ENCODE measurements at regions not wholly inside any gene's neighbourhood (a gene's known extent, or its start where the extent isn't known, plus 50 kb on each side); places are given as distances from the start of the nearest gene placed in this dataset.

DNA sequence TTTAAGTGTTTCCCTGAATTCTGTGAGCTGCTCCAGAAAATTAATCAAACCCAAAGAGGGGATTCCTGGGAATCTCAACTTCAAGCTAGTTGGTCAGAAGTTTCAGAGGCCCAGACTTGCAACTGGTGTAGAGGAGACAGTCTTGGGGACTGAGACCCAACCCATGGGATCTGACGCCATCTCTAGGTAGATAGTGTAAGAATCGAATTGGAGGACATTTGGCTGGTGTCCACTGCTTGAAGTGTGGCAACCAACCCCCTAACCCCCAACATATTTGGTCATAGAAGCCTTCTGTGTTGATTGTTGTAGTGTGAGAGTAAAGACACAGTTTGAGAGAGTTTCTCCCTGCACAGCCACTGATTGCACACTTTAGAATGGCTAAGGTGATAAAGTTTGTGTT is 103.5 kb upstream of the CARMIL1 start:
- TF ChIP-seq, protein P1, sequence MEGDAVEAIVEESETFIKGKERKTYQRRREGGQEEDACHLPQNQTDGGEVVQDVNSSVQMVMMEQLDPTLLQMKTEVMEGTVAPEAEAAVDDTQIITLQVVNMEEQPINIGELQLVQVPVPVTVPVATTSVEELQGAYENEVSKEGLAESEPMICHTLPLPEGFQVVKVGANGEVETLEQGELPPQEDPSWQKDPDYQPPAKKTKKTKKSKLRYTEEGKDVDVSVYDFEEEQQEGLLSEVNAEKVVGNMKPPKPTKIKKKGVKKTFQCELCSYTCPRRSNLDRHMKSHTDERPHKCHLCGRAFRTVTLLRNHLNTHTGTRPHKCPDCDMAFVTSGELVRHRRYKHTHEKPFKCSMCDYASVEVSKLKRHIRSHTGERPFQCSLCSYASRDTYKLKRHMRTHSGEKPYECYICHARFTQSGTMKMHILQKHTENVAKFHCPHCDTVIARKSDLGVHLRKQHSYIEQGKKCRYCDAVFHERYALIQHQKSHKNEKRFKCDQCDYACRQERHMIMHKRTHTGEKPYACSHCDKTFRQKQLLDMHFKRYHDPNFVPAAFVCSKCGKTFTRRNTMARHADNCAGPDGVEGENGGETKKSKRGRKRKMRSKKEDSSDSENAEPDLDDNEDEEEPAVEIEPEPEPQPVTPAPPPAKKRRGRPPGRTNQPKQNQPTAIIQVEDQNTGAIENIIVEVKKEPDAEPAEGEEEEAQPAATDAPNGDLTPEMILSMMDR (IDR thresholded peaks at IDR 0.05), result no peak
- ATAC-seq (ENCODE audit: low FRiP score) (no peak), DNase-seq (ENCODE audit: low spot score) (no peak)

DNA sequence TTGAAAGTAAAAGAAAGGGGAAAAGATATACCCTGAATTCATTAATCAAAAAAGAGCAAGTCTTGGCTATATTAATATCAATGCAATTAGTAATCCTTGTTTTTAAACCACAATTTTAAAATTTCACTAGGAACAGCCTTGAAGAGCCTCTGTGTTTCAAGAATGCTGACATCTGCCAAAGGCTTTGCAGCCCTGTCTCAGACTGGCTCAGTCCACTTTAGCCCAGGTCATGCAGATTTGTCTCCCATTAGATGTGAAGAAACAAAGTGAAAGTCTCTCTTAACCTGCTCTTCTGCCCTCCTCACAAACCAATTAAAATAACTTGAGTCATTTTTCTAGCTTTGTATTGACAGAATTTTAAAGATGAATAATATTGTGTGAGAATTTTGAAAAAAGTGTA is 102.7 kb upstream of the CARMIL1 start:
- ATAC-seq (ENCODE audit: low FRiP score), result no peak
- TF ChIP-seq, protein P1 (IDR thresholded peaks at IDR 0.05), result no peak

GRCh38 chr6:25177500-25178028 is 101.6 kb upstream of the CARMIL1 start:
- DNase-seq (ENCODE audit: low spot score), result no peak
- ATAC-seq (ENCODE audit: low FRiP score), result no peak
- TF ChIP-seq, protein P1 (IDR thresholded peaks at IDR 0.05), result no peak

More for the DNA sequence above, 102.7 kb upstream of the CARMIL1 start:
- no peak for DNase-seq (ENCODE audit: low spot score)

GRCh38 chr6:25178336-25179035 is 100.7 kb upstream of the CARMIL1 start:
- ATAC-seq (ENCODE audit: low FRiP score), result no peak
- TF ChIP-seq, protein P1 (IDR thresholded peaks at IDR 0.05), result no peak
- no peak for DNase-seq (ENCODE audit: low spot score)

GRCh38 chr6:25179051-25179778 is 100.0 kb upstream of the CARMIL1 start:
- TF ChIP-seq, protein P1 (IDR thresholded peaks at IDR 0.05), result no peak
- DNase-seq (ENCODE audit: low spot score) (no peak), ATAC-seq (ENCODE audit: low FRiP score) (peak; percentile 79)

GRCh38 chr6:25180630-25181349 is 98.4 kb upstream of the CARMIL1 start:
- DNase-seq (ENCODE audit: low spot score), result no peak
- no peak for ATAC-seq (ENCODE audit: low FRiP score)
- TF ChIP-seq, protein P1 (IDR thresholded peaks at IDR 0.05), result no peak

Measured in omental fat pad (tissue), 3 donors.